Esophagus (tissue), 2 donors: ENCODE measurements at regions not wholly inside any gene's neighbourhood (a gene's known extent, or its start where the extent isn't known, plus 50 kb on each side); places are given as distances from the start of the nearest gene placed in this dataset.
"Not testable (repeated sequence)": the region's sequence is repeated elsewhere in the genome, so short reads cannot be mapped to it uniquely, and the experiment has no call there.

Experiments
- H3K27ac ChIP-seq, 2 donors: one replicate each; pipeline ENCODE4 v1.5.1; 2013; ENCODE audit warnings: low read depth in 2 of 2, mild to moderate bottlenecking in 2 of 2, inconsistent platforms in 1 of 2, low read length in 1 of 2, moderate library complexity in 1 of 2
- H3K27me3 ChIP-seq, 2 donors: one replicate each; pipeline ENCODE4 v1.6.1; 2013; ENCODE audit warnings: low read length in 2 of 2, control low read depth in 1 of 2, mild to moderate bottlenecking in 1 of 2; ENCODE audit not compliant: insufficient read depth in 2 of 2, control insufficient read depth in 1 of 2
- H3K36me3 ChIP-seq, 2 donors: one replicate each; pipeline ENCODE4 v1.6.1; 2013; ENCODE audit warnings: low read length in 1 of 2; ENCODE audit not compliant: control insufficient read depth in 2 of 2, insufficient read depth in 2 of 2
- H3K4me1 ChIP-seq, 2 donors: one replicate each; pipeline ENCODE4 v1.6.1; 2013; ENCODE audit warnings: low read length in 1 of 2; ENCODE audit not compliant: control insufficient read depth in 2 of 2, insufficient read depth in 2 of 2
- H3K4me3 ChIP-seq, 2 donors: one replicate each; pipeline ENCODE4 v1.5.1; 2013; ENCODE audit warnings: low read length in 2 of 2, mild to moderate bottlenecking in 2 of 2, low read depth in 1 of 2, moderate library complexity in 1 of 2
- H3K9me3 ChIP-seq, 2 donors: one replicate each; pipeline ENCODE4 v1.6.1; 2013; ENCODE audit warnings: mild to moderate bottlenecking in 2 of 2, low read depth in 1 of 2, low read length in 1 of 2, moderate library complexity in 1 of 2; ENCODE audit not compliant: control insufficient read depth in 2 of 2, insufficient read depth in 1 of 2
- WGBS, 2 donors: extraction: QIAGEN DNeasy Blood & Tissue Kit; methylation state at CpG; one replicate each; pipeline ENCODE4 v1.1.7; 2013; 5-methylcytosine and 5-hydroxymethylcytosine counted together
- donor health status: healthy with polysubstance abuse.
- donor health status: Bipolar disorder and iron deficiency.

DNA sequence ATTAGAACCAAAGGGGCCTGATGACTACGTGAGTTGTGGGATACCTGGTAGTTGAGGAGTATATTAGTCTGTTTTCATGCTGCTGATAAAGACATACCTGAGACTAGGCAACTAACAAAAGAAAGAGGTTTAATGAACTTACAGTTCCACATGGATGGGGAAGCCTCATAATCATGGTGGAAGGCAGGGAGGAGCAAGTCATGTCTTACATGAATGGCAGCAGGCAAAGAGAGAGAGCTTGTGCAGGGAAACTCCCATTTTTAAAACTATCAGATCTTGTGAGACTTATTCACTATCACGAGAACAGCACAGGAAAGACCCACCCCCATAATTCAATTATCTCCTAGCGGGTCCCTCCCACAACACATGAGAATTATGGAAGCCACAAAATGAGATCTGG lies 98.4 kb downstream of the APIP start:
- not testable (repeated sequence) for H3K9me3 ChIP-seq, H3K27me3 ChIP-seq, H3K36me3 ChIP-seq, H3K27ac ChIP-seq, H3K4me3 ChIP-seq, H3K4me1 ChIP-seq
- whole genome bisulfite sequencing, 2 donors = 85 to 88% methylated on average over 3 of the region's 3 CpGs

DNA sequence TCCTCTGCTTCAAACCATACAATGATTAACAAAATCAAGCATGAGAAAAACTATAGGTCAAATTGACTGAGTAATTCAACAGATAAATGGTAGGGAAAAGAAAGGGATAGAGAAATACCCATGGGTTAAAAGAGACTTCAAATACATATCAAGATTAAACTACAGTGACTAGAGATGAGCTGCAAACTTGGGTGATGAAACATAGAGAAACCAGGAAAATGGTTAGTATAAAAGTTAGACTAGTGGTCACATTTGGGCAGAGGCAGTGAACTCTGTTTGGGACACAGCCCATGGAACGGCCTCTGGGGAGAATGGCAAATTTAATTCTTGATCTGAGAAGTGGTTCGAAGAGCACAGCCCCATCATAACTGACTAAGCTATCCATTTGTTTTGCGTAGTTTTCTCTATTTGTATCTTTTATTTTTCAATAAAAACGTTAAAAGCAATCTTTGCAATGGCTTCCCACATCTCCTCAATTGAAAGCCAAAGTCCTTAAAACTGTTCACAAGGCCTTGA lies 99.4 kb downstream of the APIP start:
- WGBS, 2 donors = 78 to 80% methylated on average over 4 of the region's 4 CpGs
- Histone ChIP-seq H3K27ac (no peak overlapping the region), H3K27me3 (no peaks in the 10 kb centered on the region), H3K4me3 (no peak overlapping the region), H3K36me3 (no peaks in the 10 kb centered on the region), H3K4me1 (peaks cover 0 to 2% of the 10 kb centered on the region in 2 donors), H3K9me3 (no peaks in the 10 kb centered on the region)

DNA sequence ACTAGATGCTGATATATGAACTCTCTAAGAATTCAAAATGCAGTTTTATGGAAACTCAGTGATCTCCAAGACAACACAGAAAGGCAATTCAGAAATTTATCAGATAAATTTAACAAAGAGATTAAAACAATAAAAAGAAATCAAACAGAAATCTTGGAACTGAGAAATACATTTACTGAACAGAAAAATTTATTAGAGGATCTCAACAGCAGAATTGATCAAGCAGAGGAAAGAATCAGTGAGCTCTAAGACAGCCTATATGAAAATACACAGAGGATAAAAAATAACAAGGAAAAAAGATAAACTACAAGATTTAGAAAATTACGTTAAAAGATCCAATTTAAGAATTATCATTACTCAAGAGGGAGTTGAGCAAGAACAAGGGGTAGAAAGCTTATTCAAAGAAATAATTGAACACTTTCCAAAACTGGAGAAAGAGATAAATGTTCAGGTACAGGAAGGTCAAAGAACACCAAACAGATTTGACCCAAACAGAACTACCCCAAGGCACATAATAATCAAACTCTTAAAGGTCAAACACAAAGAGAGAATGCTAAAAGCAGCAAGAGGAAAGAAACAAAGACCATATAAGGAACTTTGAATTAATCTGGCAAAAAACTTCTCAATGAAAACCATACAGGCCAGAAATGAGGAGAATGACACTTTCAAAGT lies 103.1 kb downstream of the APIP start:
- Histone ChIP-seq H3K36me3 (no peaks in the 10 kb centered on the region), H3K27ac (no peak overlapping the region), H3K4me3 (no peak overlapping the region), H3K4me1 (peaks cover 0 to 2% of the 10 kb centered on the region in 2 donors), H3K9me3 (no peaks in the 10 kb centered on the region), H3K27me3 (no peaks in the 10 kb centered on the region)
- 83 to 88% methylated on average over 1 of the region's 1 CpG for WGBS, 2 donors

DNA sequence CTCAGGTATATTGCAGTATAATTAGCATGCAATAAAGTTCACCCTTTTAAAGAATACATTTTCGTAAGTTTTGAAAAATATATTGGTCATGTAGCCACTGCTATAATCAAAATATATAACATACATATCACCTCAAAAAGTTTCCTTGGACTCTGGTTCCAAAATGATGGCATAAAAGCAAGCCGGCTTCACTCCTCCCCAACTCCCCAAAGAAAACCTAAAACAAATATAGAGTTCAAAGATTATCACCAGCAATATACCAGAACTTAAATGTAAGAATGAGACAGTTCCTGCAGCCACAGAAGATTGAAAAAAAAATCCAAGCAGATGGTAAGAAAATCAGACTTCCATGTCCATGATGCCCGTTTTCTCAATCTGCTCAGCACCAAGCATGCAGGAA lies 104.3 kb downstream of the APIP start:
- Histone ChIP-seq H3K4me3 (no peak overlapping the region), H3K27me3 (no peaks in the 10 kb centered on the region), H3K9me3 (no peaks in the 10 kb centered on the region), H3K4me1 (peaks cover 0 to 2% of the 10 kb centered on the region in 2 donors), H3K27ac (no peak overlapping the region), H3K36me3 (no peaks in the 10 kb centered on the region)
- WGBS, 2 donors = 85 to 89% methylated on average over 3 of the region's 3 CpGs

DNA sequence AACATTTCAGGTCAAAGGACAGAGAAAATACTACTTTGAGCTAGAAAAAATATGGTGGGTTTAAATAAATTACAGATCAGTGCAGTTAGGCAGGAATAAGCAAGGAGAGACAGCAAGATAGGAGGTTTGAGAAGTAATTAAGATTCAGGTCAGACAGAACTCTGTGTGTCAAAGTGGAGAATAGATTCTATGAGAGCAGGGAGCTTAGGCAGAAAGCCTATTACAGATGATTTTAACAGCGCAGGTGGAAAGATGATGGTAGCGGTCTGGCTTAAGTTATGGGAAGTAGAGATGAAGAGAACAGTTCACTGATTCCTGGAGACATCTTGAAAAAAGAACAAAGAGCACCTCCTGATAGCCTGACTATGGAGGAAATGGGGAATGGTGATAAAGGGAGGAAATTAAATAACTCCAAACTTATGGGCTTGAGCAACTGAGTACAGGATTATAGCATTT lies 106.0 kb downstream of the APIP start:
- 95% methylated on average over 2 of the region's 2 CpGs for WGBS, 2 donors
- Histone ChIP-seq H3K4me1 (peaks cover 0 to 2% of the 10 kb centered on the region in 2 donors), H3K27ac (no peak overlapping the region), H3K9me3 (no peaks in the 10 kb centered on the region), H3K36me3 (no peaks in the 10 kb centered on the region), H3K4me3 (no peak overlapping the region), H3K27me3 (no peaks in the 10 kb centered on the region)

DNA sequence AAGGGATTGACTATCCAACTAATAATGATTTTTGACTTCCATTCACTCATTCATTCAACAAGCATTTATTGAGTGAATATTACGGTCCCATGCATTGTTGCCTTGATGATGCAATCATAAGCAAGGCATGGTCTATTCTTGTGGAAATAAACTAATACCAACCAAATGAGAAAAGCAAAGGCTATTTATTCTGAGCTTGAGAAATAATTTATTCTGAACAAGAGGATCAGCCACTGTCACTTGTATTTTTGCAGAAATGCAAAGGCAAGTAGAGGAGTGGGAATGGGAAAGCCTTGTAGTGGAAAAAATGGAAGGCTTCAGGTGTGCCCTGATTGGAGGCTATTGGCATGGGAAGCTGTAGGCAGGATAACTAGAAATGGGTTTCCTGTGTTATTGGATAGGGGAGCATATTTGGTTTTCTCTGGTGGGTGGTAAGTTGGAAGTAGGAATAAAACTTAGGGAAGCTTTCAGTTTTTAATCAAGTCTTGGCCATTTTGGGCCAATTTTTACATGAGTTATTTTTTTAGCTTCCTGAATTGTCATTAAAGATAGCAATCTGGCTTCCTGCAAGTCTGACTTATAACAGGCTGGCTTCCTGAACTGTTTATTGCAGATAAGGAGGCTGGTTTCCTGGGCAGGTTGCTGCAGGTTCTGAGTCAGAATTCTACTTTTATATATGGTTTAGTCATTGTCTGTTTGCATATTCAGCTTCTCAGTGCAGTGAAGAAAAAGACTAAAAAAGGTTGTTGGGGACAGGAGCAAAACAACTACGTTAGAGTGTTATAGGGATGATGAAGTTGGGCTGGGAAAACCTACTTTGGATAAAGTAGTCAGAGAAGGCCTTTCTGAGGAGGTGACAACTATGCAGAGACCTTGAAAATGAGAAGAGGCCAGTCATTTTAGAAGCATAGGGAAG lies 106.7 kb downstream of the APIP start:
- no peaks in the 10 kb centered on the region for H3K36me3 ChIP-seq
- peaks cover 0 to 2% of the 10 kb centered on the region in 2 donors for H3K4me1 ChIP-seq
- no peaks in the 10 kb centered on the region for H3K27me3 ChIP-seq
- 62 to 68% methylated on average over 2 of the region's 2 CpGs for WGBS, 2 donors
- no peaks in the 10 kb centered on the region for H3K9me3 ChIP-seq
- no peak overlapping the region for H3K27ac ChIP-seq
- no peak overlapping the region for H3K4me3 ChIP-seq

DNA sequence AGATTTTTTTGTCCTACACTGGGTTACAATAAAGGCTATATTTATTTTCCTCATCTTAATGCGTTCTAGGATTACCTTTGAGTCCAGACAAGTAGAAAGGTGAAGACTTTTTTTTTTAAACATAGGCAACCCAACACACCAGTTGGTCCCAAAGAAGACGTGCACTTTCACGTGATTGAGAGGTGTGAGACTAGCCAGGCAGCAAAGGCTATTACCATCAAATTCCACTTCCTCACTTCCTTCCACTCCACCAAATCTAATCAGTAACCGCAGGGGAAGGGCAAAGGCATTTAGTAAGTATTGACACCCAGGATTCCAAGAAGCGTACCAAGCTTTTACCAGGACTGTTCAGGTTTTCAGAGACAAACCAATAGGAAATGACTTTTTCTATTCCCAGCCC lies 109.3 kb downstream of the APIP start:
- H3K27ac ChIP-seq = no peak overlapping the region
- no peaks in the 10 kb centered on the region for H3K36me3 ChIP-seq
- H3K4me3 ChIP-seq = no peak overlapping the region
- H3K9me3 ChIP-seq = no peaks in the 10 kb centered on the region
- H3K4me1 ChIP-seq = peaks cover 0 to 2% of the 10 kb centered on the region in 2 donors
- H3K27me3 ChIP-seq = no peaks in the 10 kb centered on the region
- 79 to 85% methylated on average over 5 of the region's 5 CpGs for WGBS, 2 donors

DNA sequence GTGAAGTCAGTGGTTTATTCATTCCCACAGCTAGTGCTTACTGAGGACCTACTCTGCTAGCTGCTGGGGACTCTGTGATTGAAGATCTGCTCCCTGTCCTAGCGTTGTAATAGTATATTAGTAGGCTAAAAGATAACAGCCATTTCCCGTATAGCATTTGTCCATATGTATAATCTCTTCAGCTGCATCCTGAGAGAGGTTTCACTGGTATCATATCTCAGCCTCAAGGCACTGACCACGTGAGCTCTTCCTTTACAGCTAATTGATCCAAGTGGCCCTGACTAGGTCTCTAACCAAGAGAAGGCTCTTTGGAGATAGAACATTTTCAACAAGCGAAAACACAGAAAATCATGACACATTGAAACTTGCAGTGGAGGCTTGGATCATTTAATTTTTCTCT lies 110.2 kb downstream of the APIP start:
- Histone ChIP-seq H3K4me1 (peaks cover 0 to 2% of the 10 kb centered on the region in 2 donors), H3K27me3 (no peaks in the 10 kb centered on the region), H3K9me3 (no peaks in the 10 kb centered on the region), H3K27ac (no peak overlapping the region), H3K36me3 (no peaks in the 10 kb centered on the region), H3K4me3 (no peak overlapping the region)
- 80 to 86% methylated on average over 4 of the region's 4 CpGs for WGBS, 2 donors

DNA sequence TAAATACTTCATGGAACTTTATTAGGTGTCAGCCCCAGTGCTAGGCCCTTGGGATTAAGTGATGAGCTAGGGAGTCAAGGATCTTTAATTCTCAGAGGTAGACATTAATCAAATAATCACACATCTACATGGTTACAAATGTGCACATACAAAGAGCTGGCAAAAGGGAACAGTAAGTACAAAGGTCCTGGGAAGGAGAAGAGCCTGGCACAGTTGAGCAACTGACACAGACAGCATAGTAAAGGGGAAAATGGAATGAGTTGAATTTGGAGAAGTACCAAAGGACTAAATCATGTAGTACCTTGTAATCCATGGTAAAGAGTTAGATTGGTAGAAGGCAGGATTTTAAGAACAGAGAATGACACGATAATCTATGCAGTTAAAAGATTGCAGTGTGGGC lies 116.3 kb downstream of the APIP start:
- Histone ChIP-seq H3K9me3 (no peaks in the 10 kb centered on the region), H3K27me3 (no peaks in the 10 kb centered on the region), H3K4me3 (no peak overlapping the region), H3K27ac (no peak overlapping the region), H3K36me3 (no peaks in the 10 kb centered on the region), H3K4me1 (no peaks in the 10 kb centered on the region)
- 81 to 89% methylated on average over 1 of the region's 1 CpG for WGBS, 2 donors
